NCI-H2196 treated with DMSO at 0.1 percent for 48 hours (cell line): ENCODE measurements at regions not wholly inside any gene's neighbourhood (a gene's known extent, or its start where the extent isn't known, plus 50 kb on each side); places are given as distances from the start of the nearest gene placed in this dataset.
"Not testable (repeated sequence)": the region's sequence is repeated elsewhere in the genome, so short reads cannot be mapped to it uniquely, and the experiment has no call there.

Experiments used
- DNase-seq: peaks from one replicate; lab custom pipeline; 2025; ENCODE audit not compliant: unreplicated experiment; lab: John Stamatoyannopoulos, UW

DNA sequence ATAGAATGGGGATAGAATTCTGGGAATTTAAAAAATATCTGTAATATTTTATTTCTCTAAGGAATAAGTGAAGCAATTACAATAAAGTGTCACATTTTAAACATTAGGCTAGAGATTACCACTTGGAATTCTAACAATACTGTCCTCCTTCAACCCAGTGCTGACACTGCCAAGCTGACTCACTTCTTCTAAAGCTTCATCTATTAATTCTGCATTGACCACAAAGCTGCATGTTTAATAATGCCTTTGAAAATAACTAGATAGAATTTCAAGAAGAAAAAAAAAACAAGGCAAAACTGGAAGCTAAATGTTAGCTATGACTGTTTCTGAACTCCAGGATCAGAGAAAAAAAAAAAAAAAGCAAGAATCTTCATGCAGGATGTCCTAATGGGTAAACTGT lies 970.7 kb upstream of the FBXO33 start:
- no peak for DNase-seq

GRCh38 chr14:40398981-40399380 lies 966.7 kb upstream of the FBXO33 start:
- DNase-seq, result no peak

GRCh38 chr14:40394634-40395340 lies 962.6 kb upstream of the FBXO33 start:
- no peak for DNase-seq

DNA sequence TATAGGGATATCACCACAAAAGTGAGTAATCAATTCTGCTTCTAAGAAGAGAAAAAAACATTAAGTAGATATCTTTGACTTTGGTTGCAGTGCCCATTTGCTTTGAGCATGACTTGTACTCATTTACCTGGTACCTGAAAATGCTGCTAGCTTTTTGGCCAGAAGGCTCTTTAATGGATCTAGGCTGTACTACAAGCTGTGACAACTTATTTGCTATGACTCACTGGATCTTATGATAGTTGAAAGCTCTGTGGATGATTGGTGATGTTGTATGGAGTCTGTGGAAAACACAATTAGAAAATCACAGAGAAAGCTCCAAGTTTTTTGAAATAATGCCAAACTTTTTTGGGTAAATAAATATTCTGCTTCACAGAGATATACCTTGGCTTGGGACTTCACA lies 960.9 kb upstream of the FBXO33 start:
- DNase-seq, result no peak

DNA sequence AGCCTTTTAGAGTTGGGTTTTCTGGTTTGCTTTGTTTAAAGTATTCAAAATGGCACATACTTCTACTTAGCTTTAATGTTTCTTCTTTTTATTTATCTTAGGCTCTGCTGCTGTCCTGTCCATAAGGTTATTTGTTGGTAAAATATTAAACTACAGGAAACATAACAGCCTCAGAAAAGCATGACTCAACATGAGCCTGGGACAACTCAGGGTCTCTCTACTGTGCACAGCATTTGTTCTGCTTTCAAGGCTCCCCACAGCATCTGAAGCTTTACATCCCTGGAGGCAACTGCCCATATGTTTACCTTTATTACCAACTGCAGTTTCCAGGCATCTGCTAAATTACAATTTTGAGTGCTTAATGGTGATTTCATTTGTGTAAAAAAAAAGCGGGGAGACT lies 954.2 kb upstream of the FBXO33 start:
- DNase-seq, result no peak

- no peak for DNase-seq
Measured at GRCh38 chr14:40374221-40374620, 942.0 kb upstream of the FBXO33 start.

DNA sequence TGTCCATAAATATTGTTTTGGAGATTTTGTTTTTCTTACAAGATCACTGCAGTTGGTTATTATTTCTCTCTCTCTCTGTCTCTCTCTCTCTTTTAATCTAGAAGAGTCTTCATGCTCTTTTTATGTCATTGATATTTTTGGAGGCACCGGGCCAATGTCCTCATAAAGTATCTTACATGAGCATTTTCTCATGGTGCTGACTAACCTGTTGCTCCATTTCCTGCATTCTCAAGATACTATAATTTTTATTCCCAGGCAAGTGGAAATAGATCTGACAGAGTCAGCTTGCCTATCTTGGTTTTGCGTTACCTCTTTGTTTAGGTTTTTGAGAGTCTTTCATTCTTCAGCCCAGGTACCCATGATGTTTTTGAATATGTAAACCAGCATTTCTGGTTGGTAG lies 938.8 kb upstream of the FBXO33 start:
- no peak for DNase-seq

DNA sequence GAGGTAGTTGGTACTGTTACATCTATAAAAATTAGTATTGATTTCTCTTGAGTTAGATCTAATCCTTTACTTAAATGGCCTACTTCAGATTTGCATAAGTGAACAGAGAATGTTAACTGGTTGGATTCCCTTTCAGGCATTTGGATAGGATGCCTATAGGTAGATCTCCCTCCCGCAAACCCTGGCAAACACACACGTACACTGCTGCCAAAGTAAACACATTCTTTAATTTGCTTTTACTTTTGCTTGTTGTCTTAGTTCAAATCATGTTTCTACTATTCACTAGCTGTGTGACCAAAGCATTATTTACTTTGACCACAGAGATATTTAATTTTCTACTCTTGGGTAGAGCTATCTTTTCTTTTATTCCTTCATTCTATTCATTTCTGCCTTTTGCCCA lies 936.1 kb upstream of the FBXO33 start:
- no peak for DNase-seq

DNA sequence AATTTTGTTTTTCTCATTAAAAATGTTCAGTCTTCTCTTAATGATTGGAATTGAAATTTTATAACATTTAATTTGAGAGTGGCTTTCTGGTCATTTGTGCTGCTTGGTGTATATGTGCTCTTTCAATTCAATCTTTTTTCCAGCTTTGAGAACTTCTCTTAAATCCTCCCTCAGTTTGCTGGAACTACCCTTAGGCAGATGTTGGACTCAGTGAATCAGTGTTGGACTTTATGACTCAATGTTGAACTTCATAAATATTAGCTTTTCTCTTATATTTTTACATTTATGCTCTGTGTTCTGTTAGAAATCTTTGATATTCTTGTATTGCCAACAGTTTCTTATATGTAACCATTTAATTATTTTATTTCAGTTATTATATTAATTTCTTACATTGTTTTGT lies 935.5 kb upstream of the FBXO33 start:
- no peak for DNase-seq

DNA sequence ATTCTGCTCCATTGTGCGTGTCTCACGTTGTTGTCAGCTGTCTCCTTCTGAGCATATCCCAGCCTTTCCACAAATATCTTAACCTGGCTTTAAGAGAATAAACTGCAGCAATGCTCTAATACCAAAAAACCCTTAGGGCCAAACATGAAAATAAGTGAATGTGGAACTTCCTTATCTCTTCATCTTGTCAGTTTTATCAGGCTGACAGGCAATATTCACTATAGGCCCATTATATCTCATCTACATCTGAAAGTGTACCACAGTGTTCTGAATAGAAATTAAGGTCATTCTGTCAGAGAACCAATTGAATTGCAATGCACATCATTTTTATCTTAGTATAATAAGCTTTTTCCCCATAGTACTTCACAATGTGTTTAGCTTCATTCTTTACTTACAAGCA lies 933.1 kb upstream of the FBXO33 start:
- DNase-seq, result no peak

DNA sequence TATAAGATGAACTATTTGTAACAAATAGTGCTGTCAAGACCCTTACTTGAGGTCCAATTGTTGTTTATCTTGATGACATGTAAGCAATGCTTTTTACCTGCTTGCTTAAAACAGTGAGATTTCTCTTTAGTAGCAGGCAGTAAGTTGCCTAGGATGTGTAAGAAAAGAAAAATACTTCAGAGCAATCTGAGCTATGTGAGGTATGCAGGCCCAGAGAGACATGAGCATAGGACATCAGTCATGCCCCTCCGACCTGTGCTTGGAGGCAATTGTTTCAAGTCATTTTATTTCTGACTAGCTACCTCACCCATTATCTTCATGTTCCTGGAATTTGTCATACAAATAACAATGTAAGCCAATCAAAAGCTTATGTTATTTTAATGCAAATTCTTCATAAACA lies 930.6 kb upstream of the FBXO33 start:
- DNase-seq, result no peak

GRCh38 chr14:40354754-40355153 lies 922.5 kb upstream of the FBXO33 start:
- no peak for DNase-seq

DNA sequence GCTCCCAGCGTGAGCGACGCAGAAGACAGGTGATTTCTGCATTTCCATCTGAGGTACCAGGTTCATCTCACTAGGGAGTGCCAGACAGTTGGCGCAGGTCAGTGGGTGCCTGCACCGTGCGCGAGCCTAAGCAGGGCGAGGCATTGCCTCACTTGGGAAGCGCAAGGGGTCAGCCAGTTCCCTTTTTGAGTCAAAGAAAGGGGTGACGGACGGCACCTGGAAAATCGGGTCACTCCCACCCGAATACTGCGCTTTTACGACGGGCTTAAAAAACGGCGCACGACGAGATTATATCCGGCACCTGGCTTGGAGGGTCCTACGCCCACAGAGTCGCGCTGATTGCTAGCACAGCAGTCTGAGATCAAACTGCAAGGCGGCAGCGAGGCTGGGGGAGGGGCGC lies 915.9 kb upstream of the FBXO33 start:
- not testable (repeated sequence) for DNase-seq

DNA sequence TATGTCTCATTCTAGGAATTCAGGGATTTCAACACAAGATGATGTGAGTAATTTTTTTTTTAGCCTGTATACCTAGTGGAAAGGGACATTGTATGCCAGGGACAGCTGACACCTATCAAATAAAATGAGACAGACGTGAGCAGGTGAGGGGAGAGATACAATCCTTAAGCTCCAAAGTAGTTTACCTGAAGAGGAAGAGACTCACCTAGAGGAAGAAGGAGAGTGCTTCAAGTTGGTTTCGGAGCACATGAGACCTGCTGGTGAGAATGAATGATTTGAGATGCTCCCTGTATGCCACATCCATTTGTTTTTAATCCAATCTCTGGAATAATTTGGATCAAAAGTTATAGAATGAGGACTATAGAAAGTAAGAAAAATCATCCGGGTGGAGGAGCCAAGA lies 915.4 kb upstream of the FBXO33 start:
- DNase-seq, result no peak

GRCh38 chr14:40346275-40346674 lies 914.0 kb upstream of the FBXO33 start:
- no peak for DNase-seq

- DNase-seq, result no peak
Measured at GRCh38 chr14:40345334-40345733, 913.1 kb upstream of the FBXO33 start.

DNA sequence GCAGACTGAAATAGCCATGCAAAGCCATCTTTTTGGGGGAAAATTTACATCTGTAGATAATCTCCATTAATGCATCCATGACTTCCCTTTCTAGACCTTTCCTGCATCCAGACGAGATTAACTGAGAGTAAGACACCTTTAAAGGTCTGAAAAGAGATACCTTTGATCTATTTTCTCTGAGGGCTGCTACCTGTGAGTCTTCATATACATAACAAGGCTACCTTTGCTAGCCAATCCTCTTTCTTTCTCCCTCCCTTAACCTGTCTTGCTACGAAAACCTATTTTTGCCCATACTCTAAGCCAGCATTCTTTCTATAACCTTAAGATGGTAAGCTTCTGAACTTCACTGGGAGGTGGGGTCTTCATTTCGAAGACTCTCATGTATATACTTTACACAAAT lies 908.5 kb upstream of the FBXO33 start:
- DNase-seq, result no peak

DNA sequence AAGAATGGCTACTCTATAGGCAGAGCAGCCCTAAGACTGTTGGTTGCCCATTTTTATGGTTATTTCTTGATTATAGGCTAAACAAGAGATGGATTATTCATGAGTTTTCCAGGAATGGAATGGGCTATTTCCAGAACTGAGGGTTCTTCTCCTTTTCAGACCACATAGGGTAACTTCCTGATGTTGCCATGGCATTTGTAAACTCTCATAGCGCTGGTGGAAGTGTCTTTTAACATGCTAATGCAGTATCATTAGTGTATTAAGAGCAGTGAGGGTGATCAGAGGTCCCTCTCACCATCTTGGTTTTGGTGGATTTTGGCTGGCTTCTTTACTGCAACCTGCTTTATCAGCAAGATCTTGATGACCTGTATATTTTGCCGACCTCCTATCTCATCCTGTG lies 904.6 kb upstream of the FBXO33 start:
- no peak for DNase-seq

DNA sequence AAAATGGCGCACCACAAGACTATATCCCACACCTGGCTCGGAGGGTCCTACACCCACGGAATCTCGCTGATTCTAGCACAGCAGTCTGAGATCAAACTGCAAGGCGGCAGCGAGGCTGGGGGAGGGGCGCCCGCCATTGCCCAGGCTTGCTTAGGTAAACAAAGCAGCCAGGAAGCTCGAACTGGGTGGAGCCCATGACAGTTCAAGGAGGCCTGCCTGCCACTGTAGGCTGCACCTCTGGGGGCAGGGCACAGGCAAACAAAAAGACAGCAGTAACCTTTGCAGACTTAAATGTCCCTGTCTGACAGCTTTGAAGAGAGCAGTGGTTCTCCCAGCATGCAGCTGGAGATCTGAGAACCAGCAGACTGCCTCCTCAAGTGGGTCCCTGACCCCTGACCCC lies 894.3 kb upstream of the FBXO33 start:
- DNase-seq, result not testable (repeated sequence)

- no peak for DNase-seq
Measured at GRCh38 chr14:40318211-40318719, 886.0 kb upstream of the FBXO33 start.

GRCh38 chr14:40317690-40318089 lies 885.5 kb upstream of the FBXO33 start:
- DNase-seq, result no peak

- DNase-seq, result no peak
Measured at GRCh38 chr14:40312296-40312695, 880.1 kb upstream of the FBXO33 start.

GRCh38 chr14:40309124-40309523 lies 876.9 kb upstream of the FBXO33 start:
- DNase-seq, result no peak
